Naive thymus-derived CD4-positive, alpha-beta T cell (primary cell): ENCODE measurements at regions not wholly inside any gene's neighbourhood (a gene's known extent, or its start where the extent isn't known, plus 50 kb on each side); places are given as distances from the start of the nearest gene placed in this dataset.

Experiments used
- ATAC-seq: fragments of 150-1000 bp; cut with Tn5 transposase; 2 replicates; pipeline ENCODE4 v1.10.0; 2021; ENCODE audit warnings: mild to moderate bottlenecking, moderate library complexity
- CTCF ChIA-PET: fragments of 350-600 bp; sonication (Branson Sonifier 250); formaldehyde crosslinking; loops from one replicate; lab custom pipeline; 2021; ENCODE audit warnings: antibody characterized with exemption; lab: Charles Lee
- POLR2A ChIA-PET: fragments of 350-600 bp; sonication (Branson Sonifier 250); formaldehyde crosslinking; loops from one replicate; lab custom pipeline; 2021; ENCODE audit warnings: antibody characterized with exemption, inconsistent platforms; lab: Charles Lee
- DNase-seq, 9 donors: peaks; one replicate each; pipeline versions ENCODE4 v3.0.0 to v3.0.0-alpha.2; 2020 to 2022; ENCODE audit warnings: mixed read lengths in 1 of 9
- H3K27ac ChIP-seq: one replicate; pipeline ENCODE4 v1.7.0; 2013; ENCODE audit warnings: mild to moderate bottlenecking, low read depth, low read length, moderate library complexity
- H3K27me3 ChIP-seq, 2 donors: one replicate each; pipeline ENCODE4 v1.7.0; 2013; ENCODE audit warnings: low read length in 2 of 2, mild to moderate bottlenecking in 2 of 2, moderate library complexity in 2 of 2; ENCODE audit not compliant: control insufficient read depth in 2 of 2, insufficient read depth in 2 of 2
- H3K36me3 ChIP-seq, 3 experiments: 1 replicate in 2 of 3; 2 replicates in 1 of 3; pipeline ENCODE4 v1.7.0; 2013; ENCODE audit warnings: low read length in 3 of 3, mild to moderate bottlenecking in 3 of 3, moderate library complexity in 1 of 3; ENCODE audit not compliant: insufficient read depth in 3 of 3, control insufficient read depth in 2 of 3
- H3K4me1 ChIP-seq, 2 donors: one replicate each; pipeline ENCODE4 v1.7.0; 2013; ENCODE audit warnings: low read length in 2 of 2, mild to moderate bottlenecking in 2 of 2, moderate library complexity in 1 of 2; ENCODE audit not compliant: control insufficient read depth in 2 of 2, insufficient read depth in 2 of 2
- H3K4me3 ChIP-seq: 2 replicates; pipeline ENCODE4 v1.7.0; 2013; ENCODE audit warnings: mild to moderate bottlenecking, low read length
- H3K9me3 ChIP-seq, 3 experiments: 1 replicate in 2 of 3; 2 replicates in 1 of 3; pipeline ENCODE4 v1.7.0; 2013; ENCODE audit warnings: low read length in 3 of 3; ENCODE audit not compliant: control insufficient read depth in 2 of 3
- H3K27ac Mint-ChIP-seq, 9 donors: one replicate each; pipeline ENCODE4 v1.8.0; 2020 to 2022; ENCODE audit warnings: mixed read lengths in 9 of 9, mild to moderate bottlenecking in 8 of 9, moderate library complexity in 5 of 9, inconsistent platforms in 2 of 9
- H3K27me3 Mint-ChIP-seq, 5 donors: one replicate each; pipeline ENCODE4 v1.8.0; 2021 to 2022; ENCODE audit warnings: mixed read lengths in 5 of 5, mild to moderate bottlenecking in 1 of 5
- H3K36me3 Mint-ChIP-seq, 5 donors: one replicate each; pipeline ENCODE4 v1.8.0; 2020 to 2022; ENCODE audit warnings: mixed read lengths in 5 of 5, mild to moderate bottlenecking in 3 of 5, inconsistent platforms in 1 of 5
- H3K4me1 Mint-ChIP-seq, 7 donors: one replicate each; pipeline ENCODE4 v1.8.0; 2020 to 2022; ENCODE audit warnings: mixed read lengths in 7 of 7, mild to moderate bottlenecking in 3 of 7, inconsistent platforms in 1 of 7
- H3K4me3 Mint-ChIP-seq, 10 donors: one replicate each; pipeline ENCODE4 v1.8.0; 2020 to 2022; ENCODE audit warnings: mild to moderate bottlenecking in 10 of 10, mixed read lengths in 10 of 10, moderate library complexity in 6 of 10, inconsistent platforms in 2 of 10
- H3K9me3 Mint-ChIP-seq, 11 donors: one replicate each; pipeline ENCODE4 v1.8.0; 2020 to 2022; ENCODE audit warnings: mixed read lengths in 11 of 11, mild to moderate bottlenecking in 4 of 11, inconsistent platforms in 1 of 11, moderate library complexity in 1 of 11
- intact Hi-C, 2 donors: fragments of 100-400 bp; cut with micrococcal nuclease; formaldehyde crosslinking; loops; one replicate each; pipeline ENCODE4 v1.15.1; 2023

GRCh38 chr20:11032611-11033010, 358.8 kb upstream of the JAG1 start:
- H3K36me3 Mint-ChIP-seq, result peaks cover 0 to 5% (median 0%) of the 10 kb centered on the region in 5 donors
- H3K4me1 ChIP-seq, result no peaks in the 10 kb centered on the region
- H3K27ac Mint-ChIP-seq, result no peak overlapping the region

GRCh38 chr20:11034025-11034424, 360.2 kb upstream of the JAG1 start:
- H3K27ac Mint-ChIP-seq, result no peak overlapping the region

More at GRCh38 chr20:11032611-11033010, 358.8 kb upstream of the JAG1 start:
- CTCF ChIA-PET, result no interaction called here
- Mint-ChIP-seq H3K4me3 (no peak overlapping the region), H3K4me1 (no peaks in the 10 kb centered on the region), H3K27me3 (no peaks in the 10 kb centered on the region), H3K9me3 (peaks cover 2 to 28% (median 12%) of the 10 kb centered on the region in 11 donors)
- Histone ChIP-seq H3K27me3 (no peaks in the 10 kb centered on the region), H3K9me3 (no peaks in the 10 kb centered on the region), H3K4me3 (no peak overlapping the region), H3K36me3 (no peaks in the 10 kb centered on the region), H3K27ac (no peak overlapping the region)
- intact Hi-C loops, result no loop called here
- DNase-seq (no peak), ATAC-seq (no peak)
- POLR2A ChIA-PET, result no interaction called here

GRCh38 chr20:11035211-11035610, 361.4 kb upstream of the JAG1 start:
- ChIA-PET CTCF (no interaction called here), POLR2A (no interaction called here)
- Mint-ChIP-seq H3K27ac (no peak overlapping the region), H3K4me3 (no peak overlapping the region), H3K4me1 (no peaks in the 10 kb centered on the region), H3K9me3 (peaks cover 2 to 25% (median 9%) of the 10 kb centered on the region in 11 donors), H3K36me3 (peaks cover 0 to 5% (median 0%) of the 10 kb centered on the region in 5 donors), H3K27me3 (no peaks in the 10 kb centered on the region)
- DNase-seq (no peak), ATAC-seq (no peak)
- Histone ChIP-seq H3K9me3 (no peaks in the 10 kb centered on the region), H3K4me1 (no peaks in the 10 kb centered on the region), H3K27ac (no peak overlapping the region), H3K27me3 (no peaks in the 10 kb centered on the region), H3K36me3 (no peaks in the 10 kb centered on the region), H3K4me3 (no peak overlapping the region)
- intact Hi-C loops, result no loop called here

More at GRCh38 chr20:11034025-11034424, 360.2 kb upstream of the JAG1 start:
- Histone ChIP-seq H3K27me3 (no peaks in the 10 kb centered on the region), H3K27ac (no peak overlapping the region), H3K9me3 (no peaks in the 10 kb centered on the region), H3K36me3 (no peaks in the 10 kb centered on the region), H3K4me1 (no peaks in the 10 kb centered on the region), H3K4me3 (no peak overlapping the region)
- H3K9me3 Mint-ChIP-seq, result peaks cover 2 to 28% (median 12%) of the 10 kb centered on the region in 11 donors
- no peaks in the 10 kb centered on the region for H3K27me3 Mint-ChIP-seq
- ChIA-PET CTCF (no interaction called here), POLR2A (no interaction called here)
- H3K36me3 Mint-ChIP-seq, result peaks cover 0 to 5% (median 0%) of the 10 kb centered on the region in 5 donors
- intact Hi-C loops, result no loop called here
- ATAC-seq, result no peak
- H3K4me1 Mint-ChIP-seq, result no peaks in the 10 kb centered on the region
- no peak overlapping the region for H3K4me3 Mint-ChIP-seq
- DNase-seq, result no peak

GRCh38 chr20:11041396-11041795, 367.6 kb upstream of the JAG1 start:
- CTCF ChIA-PET, result no interaction called here
- POLR2A ChIA-PET, result no interaction called here
- no peaks in the 10 kb centered on the region for H3K27me3 Mint-ChIP-seq
- H3K27ac Mint-ChIP-seq, result no peak overlapping the region
- Histone ChIP-seq H3K27ac (no peak overlapping the region), H3K9me3 (no peaks in the 10 kb centered on the region), H3K27me3 (no peaks in the 10 kb centered on the region), H3K4me3 (no peak overlapping the region), H3K36me3 (no peaks in the 10 kb centered on the region), H3K4me1 (no peaks in the 10 kb centered on the region)
- no peaks in the 10 kb centered on the region for H3K4me1 Mint-ChIP-seq
- H3K36me3 Mint-ChIP-seq, result peaks cover 0 to 4% (median 0%) of the 10 kb centered on the region in 5 donors
- DNase-seq (no peak), ATAC-seq (no peak)
- no peak overlapping the region for H3K4me3 Mint-ChIP-seq
- peaks cover 0 to 27% (median 5%) of the 10 kb centered on the region in 11 donors for H3K9me3 Mint-ChIP-seq
- intact Hi-C loops, result no loop called here

- H3K9me3 ChIP-seq, result no peaks in the 10 kb centered on the region
- no peaks in the 10 kb centered on the region for H3K4me1 ChIP-seq
- no peaks in the 10 kb centered on the region for H3K36me3 ChIP-seq
- ChIA-PET CTCF (no interaction called here), POLR2A (no interaction called here)
- Mint-ChIP-seq H3K27ac (no peak overlapping the region), H3K4me1 (no peaks in the 10 kb centered on the region), H3K36me3 (peaks cover 0 to 4% (median 0%) of the 10 kb centered on the region in 5 donors), H3K4me3 (no peak overlapping the region), H3K9me3 (peaks cover 0 to 23% (median 2%) of the 10 kb centered on the region in 11 donors), H3K27me3 (no peaks in the 10 kb centered on the region)
- H3K27ac ChIP-seq, result no peak overlapping the region
- DNase-seq (no peak), ATAC-seq (no peak)
- intact Hi-C loops, result no loop called here
- no peaks in the 10 kb centered on the region for H3K27me3 ChIP-seq
- no peak overlapping the region for H3K4me3 ChIP-seq
Observed at GRCh38 chr20:11043001-11043400, 369.2 kb upstream of the JAG1 start.

- Histone ChIP-seq H3K36me3 (no peaks in the 10 kb centered on the region), H3K27ac (no peak overlapping the region), H3K9me3 (no peaks in the 10 kb centered on the region), H3K4me1 (no peaks in the 10 kb centered on the region), H3K4me3 (no peak overlapping the region), H3K27me3 (no peaks in the 10 kb centered on the region)
- H3K27me3 Mint-ChIP-seq, result no peaks in the 10 kb centered on the region
- CTCF ChIA-PET, result no interaction called here
- H3K4me3 Mint-ChIP-seq, result no peak overlapping the region
- H3K36me3 Mint-ChIP-seq, result peaks cover 0 to 4% (median 0%) of the 10 kb centered on the region in 5 donors
- intact Hi-C loops, result no loop called here
- ATAC-seq (no peak), DNase-seq (no peak)
- no peak overlapping the region for H3K27ac Mint-ChIP-seq
- no peaks in the 10 kb centered on the region for H3K4me1 Mint-ChIP-seq
- POLR2A ChIA-PET, result no interaction called here
- peaks cover 0 to 23% (median 2%) of the 10 kb centered on the region in 11 donors for H3K9me3 Mint-ChIP-seq
Observed at GRCh38 chr20:11044561-11044960, 370.8 kb upstream of the JAG1 start.

- POLR2A ChIA-PET, result no interaction called here
- CTCF ChIA-PET, result no interaction called here
- Mint-ChIP-seq H3K4me3 (no peak overlapping the region), H3K9me3 (peaks cover 0 to 15% (median 1%) of the 10 kb centered on the region in 11 donors), H3K4me1 (no peaks in the 10 kb centered on the region), H3K36me3 (peaks cover 0 to 4% (median 0%) of the 10 kb centered on the region in 5 donors), H3K27ac (no peak overlapping the region), H3K27me3 (no peaks in the 10 kb centered on the region)
- Histone ChIP-seq H3K4me1 (no peaks in the 10 kb centered on the region), H3K27me3 (no peaks in the 10 kb centered on the region), H3K9me3 (no peaks in the 10 kb centered on the region), H3K27ac (no peak overlapping the region), H3K4me3 (no peak overlapping the region), H3K36me3 (no peaks in the 10 kb centered on the region)
- intact Hi-C loops, result no loop called here
- no peak for DNase-seq
- ATAC-seq, result no peak
Observed at GRCh38 chr20:11045412-11046175, 371.8 kb upstream of the JAG1 start.
